NCI-H2171 (cell line): ENCODE measurements at regions not wholly inside any gene's neighbourhood (a gene's known extent, or its start where the extent isn't known, plus 50 kb on each side); places are given as distances from the start of the nearest gene placed in this dataset.
"Not testable (repeated sequence)": the region's sequence is repeated elsewhere in the genome, so short reads cannot be mapped to it uniquely, and the experiment has no call there.

ENCODE experiments used
- DNase-seq: peaks from one replicate; lab custom pipeline; 2025; lab: John Stamatoyannopoulos, UW

DNA sequence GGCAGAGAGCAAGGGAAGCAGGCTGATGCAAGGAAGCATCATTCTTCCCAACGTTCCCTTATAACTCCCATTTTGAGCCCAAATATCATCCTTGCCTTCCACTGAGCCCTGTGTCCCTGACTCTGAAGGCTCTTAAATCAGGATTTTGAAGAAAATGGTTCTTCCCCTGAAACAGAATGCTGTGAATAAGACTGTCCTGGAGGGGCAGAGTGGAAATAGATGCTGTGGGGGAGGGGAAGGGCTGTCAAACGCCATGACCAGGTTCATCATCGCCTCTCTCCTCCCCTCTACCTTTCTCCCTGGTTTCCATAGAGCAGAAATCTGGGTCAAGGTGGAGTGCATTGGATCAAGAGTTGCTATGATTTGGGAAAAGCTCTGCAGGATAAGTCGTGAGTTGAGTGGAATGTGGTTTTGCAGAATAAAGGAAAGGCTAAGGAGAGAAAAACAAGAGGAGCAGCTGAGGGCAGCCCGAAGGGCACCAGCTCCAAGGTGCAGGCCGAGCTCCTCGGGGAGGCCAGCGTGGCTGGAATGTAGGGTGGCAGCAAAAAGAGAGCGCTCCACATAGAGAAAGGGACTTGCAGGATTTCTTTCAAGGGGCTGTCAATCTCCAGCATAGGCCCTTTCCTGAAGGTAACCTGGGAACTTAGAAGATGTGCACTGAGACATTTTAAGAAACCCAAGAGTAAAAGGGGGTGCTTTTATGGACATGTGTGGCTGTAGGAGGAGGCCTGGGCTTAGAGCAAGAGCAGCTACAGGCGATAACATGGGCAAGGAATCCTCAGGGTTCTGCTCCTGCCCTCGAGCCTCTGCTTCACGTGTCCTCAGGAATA lies 120.8 kb upstream of the CDYL start:
- DNase-seq: no peak

DNA sequence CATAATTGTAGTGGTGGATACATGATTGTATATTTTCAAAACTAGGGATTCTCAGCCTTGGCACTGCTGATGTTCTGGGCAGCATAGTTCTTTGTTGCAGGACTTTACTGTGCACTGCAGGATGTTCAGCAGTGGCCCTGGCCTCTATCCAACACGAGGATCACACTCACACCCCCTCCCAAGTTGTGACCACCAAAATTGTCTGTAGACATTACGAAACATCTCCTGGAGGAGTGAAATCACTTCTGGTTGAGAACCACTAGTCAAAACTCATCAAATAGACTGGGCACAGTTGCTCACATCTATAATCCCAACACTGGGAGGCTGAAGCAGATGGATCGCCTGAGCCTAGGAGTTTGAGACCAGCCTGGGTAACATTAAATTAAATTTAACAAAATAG lies 123.1 kb upstream of the CDYL start:
- DNase-seq: no peak

DNA sequence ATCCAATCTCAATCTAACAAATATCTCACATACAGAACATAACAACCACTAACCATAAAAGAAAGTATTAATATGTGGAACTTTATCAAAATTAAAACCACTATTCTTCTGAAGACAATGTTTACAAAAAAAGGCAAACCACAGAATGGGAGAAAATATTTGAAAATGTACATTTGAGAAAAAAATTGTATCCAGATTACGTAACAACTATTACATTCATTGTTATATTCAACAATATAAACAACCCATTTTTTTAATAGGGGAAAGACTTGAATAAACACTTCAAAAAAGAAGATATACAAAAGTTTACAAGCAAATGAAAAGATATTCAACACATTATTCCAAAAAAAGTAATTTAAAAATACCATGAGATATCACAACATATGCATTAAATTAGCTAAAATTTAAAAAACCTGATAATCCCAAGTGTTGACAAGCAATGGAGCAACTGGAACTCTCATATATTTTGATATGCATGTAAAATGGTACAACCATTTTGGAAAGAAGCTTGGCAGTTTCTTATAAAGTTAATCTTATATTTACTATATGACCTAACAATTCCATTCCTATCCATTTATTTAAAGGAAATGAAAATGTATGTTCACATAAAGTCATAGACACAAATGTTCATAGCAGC lies 124.3 kb upstream of the CDYL start:
- DNase-seq: no peak

DNA sequence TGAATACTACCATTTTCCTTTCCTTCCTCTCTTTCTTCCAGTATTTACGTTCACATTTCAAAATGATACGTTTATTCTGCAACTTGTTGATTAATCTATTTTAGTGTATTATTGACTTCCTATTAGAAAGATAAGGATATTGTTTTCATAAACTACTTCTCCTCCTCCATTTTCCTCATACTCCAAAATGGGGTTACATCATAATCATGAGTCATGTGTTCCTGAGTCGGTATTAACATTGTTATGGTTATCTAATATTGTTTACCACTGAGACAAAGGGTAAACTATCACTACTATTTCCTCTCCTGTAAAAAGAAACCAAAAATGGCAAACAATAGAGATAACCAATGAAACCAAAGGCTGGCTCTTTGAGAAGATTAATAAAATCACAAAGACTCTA lies 126.5 kb upstream of the CDYL start:
- no peak for DNase-seq

DNA sequence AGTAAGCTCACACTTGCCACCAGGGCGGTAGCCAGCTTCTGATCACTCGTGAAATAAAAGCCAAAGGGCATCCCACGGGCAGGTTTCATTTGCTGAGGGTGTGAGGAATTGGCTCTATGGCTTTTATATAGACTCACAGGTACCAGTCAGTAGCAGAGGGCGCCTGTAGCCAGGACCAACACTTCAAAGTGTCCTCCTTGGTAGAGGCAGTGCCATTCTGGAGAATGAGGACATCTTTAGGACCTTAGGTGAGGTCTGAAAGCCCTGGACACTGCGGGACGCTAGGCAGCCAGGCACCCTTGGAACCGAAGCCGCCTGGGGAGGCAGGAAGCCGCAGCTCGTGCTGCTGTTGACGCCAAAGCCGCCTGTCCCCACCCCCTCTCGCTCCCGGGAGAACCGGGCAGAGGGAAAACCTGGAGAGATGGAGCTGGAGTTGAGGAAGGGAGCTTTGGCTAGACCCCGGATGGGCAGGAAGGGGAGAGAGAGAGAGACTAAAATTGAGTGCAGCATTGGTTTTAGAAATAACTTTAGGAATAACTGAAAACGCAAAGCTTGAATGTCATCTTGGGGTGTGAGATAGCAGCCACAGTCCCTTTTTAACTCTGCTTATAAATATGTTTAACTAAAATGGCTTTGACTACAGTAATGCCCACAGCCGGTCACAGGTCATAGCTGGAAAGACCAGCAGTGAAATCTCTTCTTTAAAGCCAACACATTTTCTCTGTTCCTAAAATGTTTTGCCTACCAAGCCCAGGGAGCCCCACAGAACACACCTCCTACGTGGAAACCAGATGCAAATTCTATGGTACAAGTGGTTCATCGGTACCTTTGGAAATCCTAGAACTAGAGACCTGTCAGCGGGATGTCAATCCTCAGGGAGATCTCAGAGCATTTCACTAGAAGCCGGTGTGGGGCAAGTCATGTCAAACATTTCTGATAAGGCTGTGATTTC lies 128.5 kb upstream of the CDYL start:
- no peak for DNase-seq

DNA sequence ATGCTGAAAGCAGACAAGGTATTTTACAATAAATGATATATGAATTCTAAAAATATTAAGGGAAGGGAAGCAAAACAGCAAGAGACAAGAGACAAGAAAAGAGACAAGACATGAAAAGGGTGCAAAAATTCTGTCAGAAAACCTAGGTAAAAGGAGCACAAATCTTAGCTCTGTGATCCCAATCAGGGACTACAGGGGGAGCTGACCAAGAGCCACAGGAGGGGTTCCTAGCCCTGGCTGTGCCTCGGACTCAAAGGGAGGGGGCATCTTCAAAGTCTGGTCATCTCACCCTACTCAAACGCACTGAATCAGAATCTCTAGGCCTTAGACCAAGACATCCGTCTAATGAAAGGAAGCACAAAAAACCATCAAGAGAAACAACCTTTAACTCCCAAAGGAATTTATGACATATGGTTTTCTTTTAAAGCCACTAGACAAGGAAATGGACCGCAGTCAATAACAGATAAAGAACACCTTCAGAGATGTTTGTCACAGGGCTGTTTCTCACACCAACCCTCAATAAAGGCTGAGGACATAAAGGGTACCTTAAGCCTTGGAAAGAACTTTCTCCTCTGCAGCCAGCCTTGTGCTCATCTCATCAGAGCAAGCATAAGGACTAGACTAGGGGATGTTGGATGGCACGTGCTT lies 130.4 kb upstream of the CDYL start:
- no peak for DNase-seq

DNA sequence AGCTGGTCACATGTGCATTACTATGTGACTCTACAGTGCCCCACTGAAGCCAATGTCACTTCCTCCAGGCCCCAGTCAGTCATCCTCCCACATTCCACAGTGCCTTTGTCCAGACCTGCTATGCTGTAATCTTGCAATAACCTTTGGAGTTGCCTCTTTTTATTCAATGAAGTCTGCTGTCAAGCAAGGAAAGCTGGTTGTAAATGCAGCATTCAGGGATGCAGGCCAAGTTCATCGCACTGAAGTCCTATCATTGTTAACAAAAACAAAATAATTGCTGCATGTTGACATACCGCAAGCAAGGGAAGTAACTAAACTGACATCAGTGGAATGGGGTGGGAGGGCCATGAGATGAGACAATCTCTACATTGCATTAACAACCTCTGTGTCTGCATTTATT lies 131.2 kb upstream of the CDYL start:
- no peak for DNase-seq

DNA sequence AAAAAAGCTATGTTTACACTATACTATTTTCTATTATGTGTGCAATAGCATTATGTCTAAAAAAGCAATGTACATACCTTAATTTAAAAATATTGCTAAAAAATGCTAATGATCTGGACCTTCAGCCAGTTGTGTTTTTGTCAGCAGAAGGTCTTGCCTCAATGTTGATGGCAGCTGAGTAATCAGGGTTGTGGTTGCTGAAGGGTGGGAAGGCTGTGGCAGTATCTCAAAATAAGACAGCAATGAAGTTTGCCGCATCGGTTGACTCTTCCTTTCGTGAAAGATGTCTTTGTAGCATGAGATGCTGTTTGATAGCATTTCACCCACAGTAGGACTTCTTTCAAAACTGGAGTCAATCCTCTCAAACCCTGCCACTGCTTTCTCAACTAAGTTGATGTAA lies 134.7 kb upstream of the CDYL start:
- DNase-seq: no peak

DNA sequence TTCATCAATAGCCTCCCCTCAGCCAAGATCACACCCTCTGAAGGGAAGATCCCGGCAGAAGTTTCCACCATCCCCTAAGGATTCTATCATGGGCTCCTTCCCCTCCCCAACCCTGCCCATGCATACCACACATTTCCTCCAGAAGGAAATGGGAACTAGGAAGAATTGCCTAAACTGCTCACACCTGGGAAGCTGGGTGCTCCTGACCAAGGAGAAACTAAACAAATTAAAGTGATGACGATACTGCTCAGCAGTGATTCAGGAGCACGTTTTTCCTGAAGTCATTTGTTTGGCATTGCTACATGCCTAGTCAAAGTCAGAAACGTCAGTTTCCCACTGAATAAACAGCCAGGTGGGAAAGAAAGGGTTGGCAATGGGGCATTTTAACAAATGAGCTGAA lies 136.1 kb upstream of the CDYL start:
- DNase-seq: no peak

DNA sequence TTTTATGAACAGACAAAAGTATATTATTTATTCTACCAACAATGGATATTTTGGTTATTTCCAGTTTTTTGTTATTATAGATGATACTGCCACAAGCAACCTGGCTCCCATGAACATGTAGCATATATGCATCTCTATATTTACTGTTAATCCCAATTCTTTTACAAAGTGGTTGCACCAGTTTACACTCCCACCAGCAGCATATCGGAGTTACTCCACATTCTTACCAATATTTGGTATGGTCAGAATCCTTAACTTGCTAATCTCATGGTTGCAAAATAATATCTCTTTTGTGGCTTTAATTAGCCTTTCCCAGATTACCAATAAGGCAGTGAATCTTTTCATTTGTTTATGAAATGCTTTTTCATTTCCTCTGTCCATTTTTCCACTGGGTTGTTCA lies 137.6 kb upstream of the CDYL start:
- DNase-seq: no peak

DNA sequence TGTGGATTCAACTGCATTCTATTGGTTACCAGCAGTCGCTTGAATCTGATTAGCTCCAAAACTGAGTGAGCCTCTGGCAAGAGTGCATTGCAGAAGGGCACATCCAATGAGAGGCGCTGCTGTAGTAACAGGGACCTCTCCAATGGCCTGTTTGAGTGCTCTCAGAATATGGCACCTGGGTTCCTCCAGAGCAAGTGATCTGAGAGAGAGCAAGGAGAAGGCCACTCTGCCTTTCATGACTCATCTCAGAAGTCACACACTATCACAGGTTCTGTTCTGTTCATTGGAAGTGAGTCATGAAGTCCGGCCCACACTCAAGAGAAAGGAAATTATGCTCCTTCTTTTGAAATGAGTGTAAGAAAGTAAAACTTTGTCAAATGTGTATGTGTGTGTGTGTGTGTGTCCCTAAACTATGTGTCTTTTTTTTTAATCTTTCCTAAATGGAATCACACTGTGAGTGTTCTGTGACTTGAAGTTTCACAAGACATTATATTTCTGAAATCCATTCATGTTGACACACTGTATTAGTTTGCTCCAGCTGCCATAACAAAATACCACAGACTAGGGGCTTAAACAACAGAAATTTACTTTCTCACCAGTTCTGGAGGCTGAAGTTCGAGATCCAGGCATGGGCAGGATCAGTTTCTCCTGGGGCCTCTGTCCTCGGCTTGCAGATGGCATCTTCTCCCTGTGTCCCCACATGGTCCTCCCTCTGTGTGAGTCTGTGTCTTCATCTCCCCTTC lies 138.3 kb upstream of the CDYL start:
- DNase-seq: no peak

DNA sequence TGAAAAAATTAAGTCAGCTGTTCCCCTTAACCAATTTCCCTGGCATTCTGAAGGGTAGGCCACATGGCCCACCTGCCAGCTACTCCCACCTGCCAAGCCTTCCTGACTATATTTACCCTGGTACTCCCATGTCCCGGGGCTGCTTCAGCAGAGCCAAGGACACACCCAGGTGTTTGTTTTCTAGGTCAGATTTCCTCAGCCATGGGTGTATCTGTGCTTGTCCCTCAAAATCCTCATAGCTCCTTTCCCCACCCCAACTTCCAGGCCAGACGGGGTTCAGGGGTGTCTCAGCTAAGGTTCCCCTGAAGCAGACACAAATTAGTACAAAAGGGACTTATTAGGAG lies 139.4 kb upstream of the CDYL start:
- no peak for DNase-seq

DNA sequence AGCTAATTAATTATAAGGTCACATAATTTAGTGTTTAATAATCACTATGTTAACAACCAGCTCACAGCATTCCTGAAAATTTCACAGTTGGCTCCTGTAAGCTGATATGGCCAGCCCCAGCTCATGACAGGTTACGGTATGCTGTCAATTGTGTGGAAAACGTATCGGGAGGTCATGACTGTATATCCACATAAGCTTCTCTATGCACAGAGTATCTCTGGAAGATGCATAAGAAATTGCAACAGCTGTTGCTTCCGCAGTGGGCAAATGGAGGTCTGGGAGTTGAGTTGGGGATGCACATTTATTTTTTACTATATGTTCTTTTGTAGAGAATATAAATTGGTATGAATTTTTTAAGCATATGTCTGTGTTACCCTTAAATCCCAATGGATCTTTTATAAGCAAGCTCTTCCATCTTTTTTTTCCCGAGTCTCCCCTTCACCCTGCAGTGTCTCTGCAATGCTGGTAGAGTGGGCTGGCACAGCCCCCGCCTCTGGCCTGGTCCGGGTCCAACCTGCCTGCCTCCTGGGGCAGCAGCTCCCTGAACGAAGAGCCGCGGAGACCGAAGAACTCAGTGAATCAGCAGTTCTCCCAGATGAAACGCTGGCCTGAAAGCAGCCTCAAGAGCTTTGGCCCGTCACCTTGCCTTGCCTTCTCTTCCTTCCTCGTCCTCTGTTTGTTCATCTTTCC lies 139.9 kb upstream of the CDYL start:
- DNase-seq: no peak

DNA sequence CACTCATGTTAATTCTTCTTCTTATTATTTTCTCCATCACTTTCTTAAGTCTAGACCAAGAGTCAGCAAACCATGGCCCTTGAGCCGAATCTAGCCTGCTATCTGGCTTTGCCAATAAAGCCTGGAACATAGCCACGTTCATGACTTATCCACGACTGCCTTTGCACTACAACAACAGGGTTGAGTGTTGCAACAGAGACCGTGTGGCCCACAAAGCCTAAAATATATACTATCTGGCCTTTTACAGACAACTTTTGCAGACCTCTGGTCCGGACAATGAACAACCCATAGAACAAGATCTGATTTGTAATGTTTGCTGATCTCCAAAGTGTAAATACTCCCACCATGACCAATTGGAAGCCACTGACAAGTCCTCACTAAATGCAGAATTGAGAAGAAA lies 140.5 kb upstream of the CDYL start:
- DNase-seq: no peak

DNA sequence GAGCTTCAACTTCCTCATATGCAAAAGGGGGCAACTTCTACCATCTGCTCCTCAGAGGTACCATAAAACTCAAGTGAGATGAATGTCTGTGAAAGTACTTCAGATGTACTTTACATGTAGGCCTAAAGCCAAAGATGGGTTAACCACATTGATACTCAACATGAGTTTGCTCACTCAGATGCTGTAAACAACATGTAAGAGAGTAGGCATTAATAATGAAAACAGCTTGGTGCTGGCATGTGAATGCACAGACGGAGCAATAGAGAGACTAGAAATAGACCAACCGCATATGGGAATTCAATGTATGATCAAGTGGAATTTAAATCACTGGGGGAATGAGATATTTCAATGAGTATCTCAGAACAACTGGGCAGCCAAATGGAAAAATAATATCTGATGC lies 143.8 kb upstream of the CDYL start:
- no peak for DNase-seq

DNA sequence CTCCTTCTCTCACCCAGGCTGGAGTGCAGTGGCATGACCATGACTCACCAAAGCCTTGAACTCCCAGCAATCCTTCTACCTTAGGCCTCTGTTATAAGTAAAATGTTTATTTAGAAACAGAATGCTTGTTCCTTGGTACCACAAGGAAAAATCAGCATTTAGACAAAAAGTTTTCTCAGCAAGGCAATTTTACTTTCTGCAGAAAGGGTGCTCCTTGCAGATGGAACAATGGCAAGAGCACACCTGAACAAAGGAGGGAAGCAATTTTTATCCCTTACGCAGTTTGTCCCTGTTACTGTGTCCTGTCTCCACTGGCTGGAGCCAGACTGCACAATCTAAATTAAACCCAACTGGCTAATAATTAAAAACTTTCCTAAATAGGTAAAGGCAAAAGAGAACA lies 146.4 kb upstream of the CDYL start:
- not testable (repeated sequence) for DNase-seq

DNA sequence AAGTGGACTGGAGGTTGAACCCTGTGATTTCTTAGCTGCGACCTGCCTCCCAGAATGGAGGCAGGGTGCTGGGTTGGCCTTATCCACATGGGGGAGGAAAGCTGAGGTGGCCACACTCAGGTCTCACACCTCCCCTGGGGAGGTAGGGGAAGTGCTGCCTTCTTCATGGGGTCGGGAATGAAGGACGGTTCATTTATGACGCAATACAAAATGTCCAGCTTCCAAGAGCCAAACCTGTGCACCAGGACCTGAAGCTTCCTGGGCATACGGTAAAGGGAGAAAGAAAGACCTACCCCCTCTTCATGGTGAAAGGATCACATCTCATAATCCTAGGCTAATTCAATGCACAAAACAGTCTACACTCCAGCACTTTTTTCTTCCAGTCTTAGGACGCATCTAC lies 150.6 kb upstream of the CDYL start:
- no peak for DNase-seq

DNA sequence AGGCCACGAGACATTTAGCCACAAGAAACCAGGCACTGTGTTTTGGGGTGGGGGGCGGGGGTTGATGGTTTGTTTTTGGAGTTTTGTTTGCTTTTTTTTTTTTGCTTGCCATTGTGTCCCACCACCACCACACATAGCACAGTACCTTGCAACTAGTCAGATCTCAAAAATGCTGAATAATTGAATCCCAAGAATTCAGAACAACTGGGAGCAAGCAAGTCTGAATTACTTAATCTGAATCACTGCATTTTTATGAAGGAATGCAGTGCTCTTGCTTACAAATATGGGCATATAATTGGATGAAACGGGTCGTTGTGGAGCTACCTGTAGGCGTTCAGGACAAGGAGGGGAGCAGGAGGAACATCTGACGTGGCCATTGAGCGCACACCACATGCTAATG lies 151.5 kb upstream of the CDYL start:
- DNase-seq: no peak

DNA sequence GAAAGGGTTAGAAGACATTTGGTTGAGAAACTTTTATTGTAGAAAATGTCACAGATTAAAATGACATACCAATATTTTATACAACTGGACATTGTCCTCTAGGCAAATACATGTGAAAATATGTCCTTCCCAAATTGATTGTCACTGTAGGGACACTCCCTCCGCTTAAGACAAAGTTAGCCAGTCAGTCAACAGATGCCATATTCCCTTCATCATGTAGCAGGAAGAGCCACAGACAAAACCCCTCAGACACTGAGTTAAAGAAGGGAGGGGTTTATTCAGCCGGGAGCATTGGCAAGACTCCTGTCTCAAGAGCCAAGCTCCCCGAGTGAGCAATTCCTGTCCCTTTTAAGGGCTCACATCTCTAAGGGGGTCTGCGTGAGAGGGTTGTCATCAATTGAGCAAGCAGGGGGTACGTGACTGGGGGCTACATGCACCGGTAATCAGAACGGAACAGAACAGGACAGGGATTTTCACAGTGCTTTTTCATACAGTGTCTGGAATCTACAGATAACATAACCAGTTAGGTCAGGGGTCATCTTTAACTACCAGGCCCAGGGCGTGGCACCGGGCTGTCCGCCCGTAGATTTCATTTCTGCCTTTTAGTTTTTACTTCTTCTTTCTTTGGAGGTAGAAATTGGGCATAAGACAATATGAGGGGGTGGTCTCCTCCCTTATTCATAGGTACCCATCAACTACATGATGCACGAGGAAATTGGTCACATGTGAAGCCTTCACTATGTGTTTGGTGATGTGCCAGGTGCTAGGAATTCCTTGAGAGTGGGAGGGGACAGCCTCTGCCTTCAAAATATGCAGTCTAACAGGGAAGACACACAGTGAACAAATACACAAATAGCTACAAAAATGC lies 155.7 kb upstream of the CDYL start:
- DNase-seq: no peak

DNA sequence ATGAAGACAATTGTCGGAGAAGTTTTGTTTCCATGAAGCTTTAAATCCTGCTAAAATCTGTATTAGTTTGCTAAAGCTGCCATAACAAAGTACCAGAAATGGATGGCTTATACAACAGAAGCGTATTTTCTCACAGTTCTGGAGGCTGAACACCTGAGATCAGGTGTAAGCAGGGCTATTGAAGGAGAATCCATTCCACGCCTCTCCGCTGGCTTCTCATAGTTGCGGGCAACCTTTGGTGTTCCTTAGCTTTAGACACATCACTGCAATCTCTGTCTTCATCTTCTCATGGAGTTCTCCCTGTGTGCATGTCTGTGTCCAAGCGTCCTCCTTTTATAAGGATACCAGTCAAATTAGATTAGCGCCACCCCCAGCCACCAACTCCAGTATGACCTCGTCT lies 159.9 kb upstream of the CDYL start:
- no peak for DNase-seq
